GM19397 (cell line): ENCODE measurements at regions not wholly inside any gene's neighbourhood (a gene's known extent, or its start where the extent isn't known, plus 50 kb on each side); places are given as distances from the start of the nearest gene placed in this dataset.

Experiments used
- ATAC-seq: cut with Tn5 transposase; IDR thresholded peaks from one replicate; pipeline ENCODE4 v1.9.1; 2021; ENCODE audit warnings: mild to moderate bottlenecking, moderate library complexity; ENCODE audit not compliant: unreplicated experiment

- ATAC-seq, result no peak
Measured at GRCh38 chr12:123042833-123043232, 62.4 kb downstream of the ARL6IP4 start.

- ATAC-seq, result no peak
Measured at GRCh38 chr12:123041811-123042655, 61.6 kb downstream of the ARL6IP4 start.

GRCh38 chr12:123041042-123041531, 60.6 kb downstream of the ARL6IP4 start:
- no peak for ATAC-seq

DNA sequence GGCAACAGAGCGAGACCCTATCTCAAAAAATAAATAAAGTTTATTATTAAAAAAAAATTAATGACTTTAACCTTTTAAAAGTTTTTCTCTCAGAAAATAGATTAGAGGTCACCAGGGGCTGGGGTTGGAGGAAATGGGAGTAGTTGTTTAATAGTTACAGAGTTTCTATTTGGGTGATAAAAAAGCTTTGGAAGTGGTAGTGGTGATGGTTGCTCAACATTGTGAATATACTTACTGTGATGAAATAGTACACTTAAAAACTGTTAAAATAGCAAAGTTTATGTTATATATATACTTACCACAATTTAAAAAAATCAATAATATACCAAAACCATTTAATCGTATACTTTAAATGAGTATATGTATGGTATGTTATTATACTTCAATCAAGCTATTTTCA, 59.6 kb downstream of the ARL6IP4 start:
- ATAC-seq, result no peak

DNA sequence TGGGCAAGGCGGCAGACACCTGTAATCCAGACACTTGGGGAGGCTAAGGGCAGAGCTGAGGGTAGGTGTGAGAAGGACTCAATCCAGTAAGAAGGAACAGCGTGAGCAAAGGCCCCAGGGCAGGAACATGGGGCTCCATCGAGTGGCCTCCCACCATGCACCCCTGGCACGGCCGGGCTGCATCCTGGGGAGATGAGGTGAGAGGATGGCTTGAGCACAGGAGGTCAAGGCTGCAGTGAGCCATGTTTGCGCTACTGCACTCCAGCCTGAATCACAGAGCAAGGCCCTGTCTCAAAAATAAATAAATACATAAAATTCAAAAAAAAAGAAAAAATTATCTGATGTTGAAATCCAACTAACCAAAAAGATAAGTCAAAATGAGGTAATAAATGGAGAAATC, 58.5 kb downstream of the ARL6IP4 start:
- ATAC-seq, result no peak

DNA sequence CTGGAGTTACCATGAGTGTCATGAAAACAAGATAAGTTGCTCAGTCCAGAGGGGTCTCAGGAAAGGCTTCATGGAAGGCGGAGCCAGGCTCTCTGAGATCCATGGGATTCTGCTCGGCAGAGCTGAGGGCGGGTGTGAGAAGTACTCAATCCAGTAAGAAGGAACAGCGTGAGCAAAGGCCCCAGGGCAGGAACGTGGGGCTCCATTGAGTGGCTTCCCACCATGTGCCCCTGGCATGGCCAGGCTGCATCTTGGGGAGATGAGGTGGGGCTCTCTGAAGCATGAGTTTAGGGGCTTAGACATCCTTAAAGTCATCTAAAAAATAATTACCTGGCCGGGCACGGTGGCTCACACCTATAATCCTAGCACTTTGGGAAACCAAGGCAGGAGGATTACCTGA, 58.0 kb downstream of the ARL6IP4 start:
- no peak for ATAC-seq

- ATAC-seq, result no peak
Measured at GRCh38 chr12:123037791-123038190, 57.3 kb downstream of the ARL6IP4 start.

DNA sequence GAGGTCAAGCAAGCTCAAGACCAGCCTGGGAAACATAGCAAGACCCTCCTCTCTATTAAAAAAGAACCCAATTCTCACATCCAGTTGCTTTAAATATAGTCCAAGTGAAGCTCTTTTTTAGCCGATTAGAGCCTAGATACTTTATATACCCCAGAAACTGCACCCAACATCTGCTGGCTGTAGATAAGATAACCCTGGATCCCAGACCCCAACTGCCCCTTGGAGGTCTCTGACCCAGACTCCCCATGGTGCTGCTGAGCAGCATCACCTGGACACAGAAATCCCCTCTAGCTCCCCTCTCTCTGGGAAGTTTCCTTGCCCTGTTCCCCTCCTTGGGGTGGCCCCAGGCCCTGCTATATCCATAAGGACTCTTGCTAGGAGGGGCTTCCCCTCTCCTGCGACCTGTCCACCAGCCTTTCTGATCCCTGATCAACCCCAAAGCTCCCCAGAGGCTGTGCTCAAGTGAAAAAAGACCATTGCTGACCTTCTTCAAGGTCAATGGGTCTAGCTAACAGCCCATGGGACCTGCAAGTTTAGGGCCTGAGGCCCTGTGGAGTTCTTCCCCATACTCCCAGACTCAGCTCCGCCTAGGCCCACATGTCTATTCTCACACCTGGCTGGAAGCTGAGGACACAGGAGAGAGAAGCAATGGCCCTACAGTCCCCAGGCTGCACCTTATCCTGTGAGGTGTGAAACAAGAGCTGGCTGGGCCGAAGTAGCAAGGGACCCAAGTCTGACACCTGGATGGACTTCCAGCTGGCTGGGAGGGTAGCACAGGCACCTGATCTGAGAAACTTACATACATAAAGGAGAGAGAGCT, 56.2 kb downstream of the ARL6IP4 start:
- no peak for ATAC-seq

DNA sequence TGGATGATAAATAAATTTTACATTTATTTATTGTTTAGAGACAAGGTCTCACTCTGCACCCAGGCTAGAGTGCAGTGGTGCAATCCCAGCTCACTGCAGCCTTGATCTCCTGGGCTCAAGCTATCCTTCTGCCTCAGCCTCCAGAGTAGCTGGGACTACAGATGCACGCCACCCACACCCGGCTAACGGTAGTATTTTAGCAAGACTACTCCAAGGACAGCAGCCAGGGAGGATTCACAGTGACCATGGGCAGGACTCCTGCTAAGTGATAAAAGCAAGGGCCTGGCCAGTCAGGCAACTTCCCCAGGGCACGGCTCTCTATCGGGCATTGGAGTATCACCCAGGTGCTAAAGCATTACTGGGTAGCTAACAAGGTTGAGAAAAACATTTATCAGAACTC, 55.4 kb downstream of the ARL6IP4 start:
- ATAC-seq, result no peak

GRCh38 chr12:123034865-123035264, 54.4 kb downstream of the ARL6IP4 start:
- ATAC-seq, result no peak

- no peak for ATAC-seq
Measured at GRCh38 chr12:123034022-123034541, 53.6 kb downstream of the ARL6IP4 start.

DNA sequence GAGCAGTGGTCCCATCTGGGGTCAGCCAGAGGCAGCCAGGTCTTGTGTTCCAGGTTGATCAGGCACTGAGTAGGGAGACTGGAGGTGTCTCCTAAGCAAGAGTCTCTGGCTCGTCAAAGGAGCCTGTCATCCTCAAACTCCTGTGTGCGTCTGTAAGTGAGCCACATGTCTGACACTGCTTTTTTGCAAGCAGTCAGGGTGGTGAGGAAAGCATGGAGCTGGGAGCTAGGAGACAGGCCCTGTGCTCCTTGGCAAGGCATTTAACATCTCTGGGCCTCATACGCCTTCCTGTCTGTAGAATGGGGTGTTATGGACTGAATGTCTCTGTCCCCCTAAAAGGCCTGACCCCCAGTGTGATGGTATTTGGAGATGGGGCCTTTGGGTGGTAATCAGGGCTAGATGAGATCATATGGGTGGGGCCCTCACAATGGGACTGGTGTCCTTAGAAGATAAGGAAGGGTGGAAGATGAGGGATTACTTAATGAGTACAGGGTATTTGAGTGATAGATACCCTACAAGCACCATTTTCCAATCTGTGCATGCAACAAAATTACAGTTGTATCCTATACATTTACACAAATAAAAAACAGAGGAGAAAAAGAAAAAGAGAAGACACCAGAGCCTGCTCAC, 53.0 kb downstream of the ARL6IP4 start:
- ATAC-seq, result no peak

DNA sequence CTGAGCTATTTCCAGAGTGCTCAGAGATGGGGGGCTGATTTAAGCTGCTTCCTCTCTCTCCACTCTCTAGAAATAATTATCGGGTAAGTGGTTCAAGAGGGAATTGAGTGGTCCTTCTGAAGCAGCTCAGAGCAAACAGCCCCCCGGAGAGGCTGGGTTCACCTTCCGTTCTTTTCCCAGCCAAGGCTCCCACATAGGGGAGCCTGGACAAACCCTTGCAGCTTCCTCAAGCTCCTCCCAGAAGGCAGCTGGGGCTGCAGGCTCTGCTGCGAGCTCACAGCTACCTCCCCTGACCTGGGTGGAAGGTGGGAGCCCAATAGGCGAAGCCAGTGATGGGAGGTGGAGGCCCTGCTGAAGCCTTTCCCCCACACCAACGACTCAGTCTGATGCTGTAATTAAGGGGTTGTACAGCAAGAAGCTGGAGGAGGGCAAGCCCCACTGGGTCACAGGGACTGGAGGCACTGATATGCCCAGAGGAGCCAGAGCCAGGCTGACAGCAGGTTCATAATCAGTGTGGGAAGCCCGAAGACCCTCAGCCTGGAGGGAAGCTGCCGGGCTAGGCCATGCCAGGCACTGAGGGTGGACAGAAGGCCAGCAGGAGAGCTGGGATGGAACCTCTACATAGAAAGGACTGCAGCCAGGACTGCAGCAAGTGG, 52.4 kb downstream of the ARL6IP4 start:
- ATAC-seq, result no peak
